RWPE2 (cell line): ENCODE measurements at regions not wholly inside any gene's neighbourhood (a gene's known extent, or its start where the extent isn't known, plus 50 kb on each side); places are given as distances from the start of the nearest gene placed in this dataset.

Experiments used
- ATAC-seq: fragments of 200-7000 bp; cut with Tn5 transposase; 3 replicates; pipeline ENCODE4 v1.9.1; 2021; ENCODE audit warnings: low read depth
- DNase-seq: peaks from one replicate; pipeline ENCODE4 v3.0.0-alpha.2; 2020; ENCODE audit warnings: low spot score
- H3K27ac ChIP-seq: fragments of 450-650 bp; 2 replicates; pipeline ENCODE4 v1.5.1; 2017; ENCODE audit warnings: mild to moderate bottlenecking; ENCODE audit not compliant: poor library complexity, severe bottlenecking
- H3K27me3 ChIP-seq: fragments of 250-450 bp; sonication (Bioruptor Pico); 2 replicates; pipeline ENCODE4 v1.5.1; 2021; ENCODE audit warnings: mild to moderate bottlenecking, moderate library complexity; ENCODE audit not compliant: insufficient read depth, poor library complexity, severe bottlenecking
- H3K36me3 ChIP-seq: fragments of 250-450 bp; sonication (Bioruptor Pico); 2 replicates; pipeline ENCODE4 v1.5.1; 2020; ENCODE audit warnings: low read depth, mild to moderate bottlenecking, moderate library complexity
- H3K4me1 ChIP-seq: fragments of 250-450 bp; sonication (Bioruptor Pico); 2 replicates; pipeline ENCODE4 v1.5.1; 2021; ENCODE audit warnings: mild to moderate bottlenecking, moderate library complexity; ENCODE audit not compliant: insufficient read depth, poor library complexity, severe bottlenecking
- H3K4me3 ChIP-seq: fragments of 250-450 bp; sonication (Bioruptor Pico); 2 replicates; pipeline ENCODE4 v1.5.1; 2021; ENCODE audit warnings: mild to moderate bottlenecking, moderate library complexity; ENCODE audit not compliant: severe bottlenecking
- H3K9me3 ChIP-seq: fragments of 250-450 bp; sonication (Bioruptor Pico); 2 replicates; pipeline ENCODE4 v1.5.1; 2021; ENCODE audit warnings: mild to moderate bottlenecking, moderate library complexity; ENCODE audit not compliant: severe bottlenecking
- TF ChIP-seq, protein P1 (sequence below): fragments of 450-650 bp; IDR thresholded peaks from one replicate; pipeline ENCODE4 v1.5.1; 2017; ENCODE audit warnings: mild to moderate bottlenecking, moderate library complexity; ENCODE audit not compliant: poor library complexity, severe bottlenecking

- H3K4me3 ChIP-seq: no peak overlapping the region
- no peaks in the 10 kb centered on the region for H3K27me3 ChIP-seq
- H3K4me1 ChIP-seq: no peaks in the 10 kb centered on the region
- DNase-seq (no peak), ATAC-seq (no peak)
- no peak overlapping the region for H3K27ac ChIP-seq
- no peaks in the 10 kb centered on the region for H3K36me3 ChIP-seq
- TF ChIP-seq, protein P1, sequence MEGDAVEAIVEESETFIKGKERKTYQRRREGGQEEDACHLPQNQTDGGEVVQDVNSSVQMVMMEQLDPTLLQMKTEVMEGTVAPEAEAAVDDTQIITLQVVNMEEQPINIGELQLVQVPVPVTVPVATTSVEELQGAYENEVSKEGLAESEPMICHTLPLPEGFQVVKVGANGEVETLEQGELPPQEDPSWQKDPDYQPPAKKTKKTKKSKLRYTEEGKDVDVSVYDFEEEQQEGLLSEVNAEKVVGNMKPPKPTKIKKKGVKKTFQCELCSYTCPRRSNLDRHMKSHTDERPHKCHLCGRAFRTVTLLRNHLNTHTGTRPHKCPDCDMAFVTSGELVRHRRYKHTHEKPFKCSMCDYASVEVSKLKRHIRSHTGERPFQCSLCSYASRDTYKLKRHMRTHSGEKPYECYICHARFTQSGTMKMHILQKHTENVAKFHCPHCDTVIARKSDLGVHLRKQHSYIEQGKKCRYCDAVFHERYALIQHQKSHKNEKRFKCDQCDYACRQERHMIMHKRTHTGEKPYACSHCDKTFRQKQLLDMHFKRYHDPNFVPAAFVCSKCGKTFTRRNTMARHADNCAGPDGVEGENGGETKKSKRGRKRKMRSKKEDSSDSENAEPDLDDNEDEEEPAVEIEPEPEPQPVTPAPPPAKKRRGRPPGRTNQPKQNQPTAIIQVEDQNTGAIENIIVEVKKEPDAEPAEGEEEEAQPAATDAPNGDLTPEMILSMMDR: no peak
- H3K9me3 ChIP-seq: no peaks in the 10 kb centered on the region
Observed at GRCh38 chr14:96634896-96635295, 132.7 kb downstream of the PAPOLA start.

- H3K4me1 ChIP-seq: no peaks in the 10 kb centered on the region
- no peak overlapping the region for H3K27ac ChIP-seq
- H3K4me3 ChIP-seq: no peak overlapping the region
- ATAC-seq (no peak), DNase-seq (no peak)
- TF ChIP-seq, protein P1: no peak
- no peaks in the 10 kb centered on the region for H3K36me3 ChIP-seq
- H3K27me3 ChIP-seq: no peaks in the 10 kb centered on the region
- H3K9me3 ChIP-seq: no peaks in the 10 kb centered on the region
Observed at GRCh38 chr14:96635850-96636249, 133.7 kb downstream of the PAPOLA start.

DNA sequence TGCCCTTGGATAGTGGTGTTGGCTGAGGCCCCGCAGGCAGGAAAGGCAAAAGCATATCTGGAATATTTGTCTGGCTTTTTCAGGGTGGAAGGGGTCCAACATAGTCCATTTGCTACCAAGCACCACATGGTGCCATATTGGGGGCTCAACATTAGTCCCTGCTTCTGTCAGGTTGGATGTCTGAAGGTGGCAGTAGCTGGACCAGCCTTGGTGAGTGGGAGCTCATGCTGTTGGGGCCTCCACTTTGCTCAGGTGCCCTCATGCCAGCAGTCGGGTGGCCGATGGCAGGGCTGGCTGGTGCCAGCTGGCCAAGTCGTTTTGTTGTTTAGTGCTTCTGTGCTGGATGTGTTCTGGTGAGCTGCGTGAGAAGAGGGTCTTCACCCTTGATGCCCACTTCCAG lies 135.3 kb downstream of the PAPOLA start:
- peaks cover 3% of the 10 kb centered on the region for H3K27me3 ChIP-seq

DNA sequence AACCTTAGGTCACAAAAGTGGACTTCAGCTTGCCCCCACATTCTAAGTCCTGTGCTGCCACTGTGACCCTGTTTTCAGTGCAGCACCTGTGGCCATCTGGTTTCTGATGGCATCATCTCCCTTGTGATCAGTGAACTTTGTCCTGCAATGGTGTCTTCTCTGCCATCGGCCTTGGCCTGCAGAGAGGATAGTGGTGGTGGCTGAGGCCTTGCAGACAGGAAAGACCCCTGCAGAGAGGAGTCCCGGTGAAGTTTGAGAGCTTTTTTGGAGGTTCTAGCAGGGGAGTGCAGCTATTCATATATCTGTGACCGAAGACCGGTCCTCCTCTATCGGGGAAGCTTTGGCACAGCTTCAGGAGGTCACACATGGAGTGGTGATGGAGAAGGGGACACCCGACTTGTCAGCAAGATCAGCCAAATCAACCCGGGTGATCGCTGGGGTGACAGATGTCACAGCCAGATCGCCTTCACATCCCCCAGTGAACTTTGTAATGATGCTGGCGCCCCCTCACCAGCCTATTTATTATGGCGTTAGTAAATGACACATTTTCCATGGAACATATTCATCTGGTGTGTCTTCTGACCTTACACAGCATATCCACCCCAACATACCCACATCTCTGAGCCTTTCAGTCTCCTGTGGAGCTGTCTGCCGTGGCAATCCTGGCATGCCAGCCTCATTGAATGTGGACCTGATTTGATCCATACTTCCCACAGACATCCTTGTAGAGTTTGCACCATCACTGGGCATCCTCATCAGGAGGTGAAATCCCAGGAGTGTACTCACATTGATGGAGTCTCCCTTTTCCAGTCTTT lies 136.1 kb downstream of the PAPOLA start:
- Histone ChIP-seq H3K4me3 (no peak overlapping the region), H3K27ac (no peak overlapping the region), H3K9me3 (no peaks in the 10 kb centered on the region), H3K36me3 (no peaks in the 10 kb centered on the region), H3K27me3 (peaks cover 3% of the 10 kb centered on the region), H3K4me1 (no peaks in the 10 kb centered on the region)
- no peak for DNase-seq
- ATAC-seq: no peak
- TF ChIP-seq, protein P1: no peak

More for the DNA sequence above, 135.3 kb downstream of the PAPOLA start:
- DNase-seq: no peak
- TF ChIP-seq, protein P1: no peak
- Histone ChIP-seq H3K36me3 (no peaks in the 10 kb centered on the region), H3K4me1 (no peaks in the 10 kb centered on the region), H3K27ac (no peak overlapping the region), H3K9me3 (no peaks in the 10 kb centered on the region), H3K4me3 (no peak overlapping the region)
- ATAC-seq: no peak

- no peaks in the 10 kb centered on the region for H3K36me3 ChIP-seq
- H3K27ac ChIP-seq: no peak overlapping the region
- peaks cover 3% of the 10 kb centered on the region for H3K27me3 ChIP-seq
- TF ChIP-seq, protein P1: no peak
- no peak overlapping the region for H3K4me3 ChIP-seq
- H3K4me1 ChIP-seq: no peaks in the 10 kb centered on the region
- H3K9me3 ChIP-seq: no peaks in the 10 kb centered on the region
- no peak for DNase-seq
- ATAC-seq: no peak
Observed at GRCh38 chr14:96639550-96639949, 137.4 kb downstream of the PAPOLA start.
